AG10803 (cell line): ENCODE measurements at regions not wholly inside any gene's neighbourhood (a gene's known extent, or its start where the extent isn't known, plus 50 kb on each side); places are given as distances from the start of the nearest gene placed in this dataset.

Source experiments
- DNase-seq: peaks from one replicate; pipeline ENCODE4 v3.0.0; 2010; ENCODE audit warnings: low read depth
- H3K4me3 ChIP-seq: 2 replicates; pipeline ENCODE4 v1.5.1; 2011; ENCODE audit warnings: mild to moderate bottlenecking, low read length, control low read depth
- TF ChIP-seq, protein P1 (sequence below): conservative IDR thresholded peaks from 2 replicates; pipeline ENCODE4 v1.5.1; 2011; ENCODE audit warnings: mild to moderate bottlenecking, low read length, control low read depth, inconsistent platforms

DNA sequence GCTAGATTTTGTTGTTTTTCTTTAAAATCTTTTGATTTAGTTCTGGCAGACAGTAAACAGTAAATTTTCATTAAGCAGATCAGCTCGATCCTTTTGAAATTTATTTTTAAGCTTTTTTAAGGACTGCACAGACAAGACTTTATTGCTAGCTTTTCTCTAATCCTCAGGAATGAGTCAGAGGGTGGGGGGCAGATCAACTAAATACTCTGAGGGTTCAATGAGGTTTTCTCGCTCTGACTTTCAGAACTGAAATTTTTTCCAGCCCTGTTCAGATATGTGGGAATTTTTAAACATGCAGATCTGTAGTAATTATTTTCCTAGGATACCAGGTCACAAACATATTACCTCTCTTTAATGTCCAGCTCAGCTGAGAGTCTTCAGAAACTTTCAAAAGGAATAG, 977.2 kb downstream of the CDH11 start:
- TF ChIP-seq, protein P1, sequence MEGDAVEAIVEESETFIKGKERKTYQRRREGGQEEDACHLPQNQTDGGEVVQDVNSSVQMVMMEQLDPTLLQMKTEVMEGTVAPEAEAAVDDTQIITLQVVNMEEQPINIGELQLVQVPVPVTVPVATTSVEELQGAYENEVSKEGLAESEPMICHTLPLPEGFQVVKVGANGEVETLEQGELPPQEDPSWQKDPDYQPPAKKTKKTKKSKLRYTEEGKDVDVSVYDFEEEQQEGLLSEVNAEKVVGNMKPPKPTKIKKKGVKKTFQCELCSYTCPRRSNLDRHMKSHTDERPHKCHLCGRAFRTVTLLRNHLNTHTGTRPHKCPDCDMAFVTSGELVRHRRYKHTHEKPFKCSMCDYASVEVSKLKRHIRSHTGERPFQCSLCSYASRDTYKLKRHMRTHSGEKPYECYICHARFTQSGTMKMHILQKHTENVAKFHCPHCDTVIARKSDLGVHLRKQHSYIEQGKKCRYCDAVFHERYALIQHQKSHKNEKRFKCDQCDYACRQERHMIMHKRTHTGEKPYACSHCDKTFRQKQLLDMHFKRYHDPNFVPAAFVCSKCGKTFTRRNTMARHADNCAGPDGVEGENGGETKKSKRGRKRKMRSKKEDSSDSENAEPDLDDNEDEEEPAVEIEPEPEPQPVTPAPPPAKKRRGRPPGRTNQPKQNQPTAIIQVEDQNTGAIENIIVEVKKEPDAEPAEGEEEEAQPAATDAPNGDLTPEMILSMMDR = no peak
- DNase-seq = peak; percentile 23
- no peak overlapping the region for H3K4me3 ChIP-seq

DNA sequence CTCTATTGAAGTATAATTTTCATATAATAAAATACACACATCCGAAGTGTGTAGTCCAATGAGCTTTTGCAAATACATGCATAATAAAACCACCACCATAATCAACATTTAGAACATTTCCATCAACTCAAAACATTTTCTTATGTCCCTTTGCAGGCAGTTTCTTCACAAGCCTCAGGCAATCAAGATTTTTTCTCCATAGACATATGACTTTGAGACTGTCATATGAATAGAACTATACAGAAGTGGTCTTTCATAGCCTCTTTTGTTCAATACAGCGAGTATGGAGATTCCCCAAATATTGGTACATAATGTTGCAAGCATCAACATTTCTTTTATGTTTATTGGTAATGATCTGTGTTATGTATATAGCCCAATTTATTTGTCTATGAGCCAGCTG, 983.2 kb downstream of the CDH11 start:
- TF ChIP-seq, protein P1 = no peak
- no peak overlapping the region for H3K4me3 ChIP-seq
- no peak for DNase-seq

DNA sequence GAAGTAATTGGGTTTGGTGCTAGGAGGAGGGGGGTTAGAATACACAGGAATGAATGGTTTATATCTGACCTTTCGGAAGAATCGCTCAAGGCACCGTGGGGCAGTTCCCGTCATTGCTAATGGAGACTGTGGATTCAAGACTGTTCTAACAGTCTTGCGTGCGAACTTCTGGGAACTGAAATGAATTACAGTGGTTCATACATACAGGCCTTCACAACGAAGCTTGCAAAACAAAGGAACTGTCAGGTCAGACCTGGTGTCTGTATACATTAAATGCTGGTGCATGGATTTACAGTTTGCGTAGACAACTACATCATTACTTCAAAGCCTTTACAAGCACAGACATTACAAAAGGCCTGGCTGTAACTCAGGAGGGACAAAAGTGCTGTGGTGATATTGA, 983.9 kb downstream of the CDH11 start:
- no peak for DNase-seq
- H3K4me3 ChIP-seq = no peak overlapping the region
- TF ChIP-seq, protein P1 = no peak

DNA sequence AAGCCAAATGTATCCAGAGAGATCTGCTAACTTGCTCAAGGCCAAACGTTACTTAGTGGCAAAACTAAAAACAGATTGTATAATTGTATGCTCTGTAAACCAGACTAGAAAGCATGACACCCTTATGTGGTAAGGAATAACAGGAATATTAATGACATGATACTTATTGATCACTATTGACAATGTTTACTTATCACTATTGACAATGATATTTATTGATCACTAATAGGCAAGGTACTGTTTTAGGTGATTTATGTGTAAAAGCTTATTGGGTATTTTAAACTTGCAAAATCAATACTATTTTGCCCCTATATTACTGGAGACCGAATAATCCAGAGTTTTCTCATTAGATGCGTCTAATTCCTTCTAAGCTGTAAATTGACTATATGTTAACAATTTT, 985.1 kb downstream of the CDH11 start:
- no peak for DNase-seq
- no peak overlapping the region for H3K4me3 ChIP-seq
- TF ChIP-seq, protein P1 = no peak

DNA sequence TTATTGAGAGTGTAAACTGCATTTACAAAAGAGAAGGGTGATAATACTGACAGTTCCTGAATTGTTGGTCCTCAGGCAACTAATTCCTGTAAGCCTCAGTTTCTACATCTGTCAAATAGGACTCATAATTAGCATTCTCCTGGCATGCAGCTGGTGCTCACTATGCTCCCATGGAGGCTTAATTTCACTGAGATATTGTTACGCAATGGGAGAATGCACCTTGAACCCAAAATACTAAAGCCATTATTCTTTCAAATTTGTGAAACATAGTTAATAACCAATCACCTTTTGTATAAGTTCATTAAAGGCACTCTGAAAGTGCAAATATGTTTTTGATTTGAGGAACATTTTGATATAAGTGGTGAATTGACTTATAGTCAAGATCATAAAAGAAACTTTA, 985.5 kb downstream of the CDH11 start:
- TF ChIP-seq, protein P1 = no peak
- H3K4me3 ChIP-seq = no peak overlapping the region
- DNase-seq = no peak

DNA sequence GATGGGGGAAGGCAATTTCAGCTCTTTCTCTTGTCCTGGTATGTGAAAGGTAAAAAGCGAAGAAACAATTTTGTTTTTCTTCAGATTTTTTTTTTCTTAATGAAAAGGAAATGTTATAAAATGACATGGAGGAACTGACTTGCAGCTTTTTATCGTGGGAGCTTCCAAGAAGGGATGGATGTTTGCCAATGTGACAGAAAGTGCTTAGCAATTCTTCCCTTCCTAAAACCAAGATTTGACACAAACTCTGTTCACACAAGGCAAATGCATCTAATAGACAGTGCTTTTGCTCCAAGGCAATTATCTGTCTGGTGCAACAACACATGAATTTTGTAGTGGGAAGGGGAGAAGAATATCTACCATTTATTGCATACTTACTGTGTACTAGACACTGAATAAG, 988.5 kb downstream of the CDH11 start:
- peak; percentile 13 for DNase-seq
- H3K4me3 ChIP-seq = no peak overlapping the region
- TF ChIP-seq, protein P1 = no peak

DNA sequence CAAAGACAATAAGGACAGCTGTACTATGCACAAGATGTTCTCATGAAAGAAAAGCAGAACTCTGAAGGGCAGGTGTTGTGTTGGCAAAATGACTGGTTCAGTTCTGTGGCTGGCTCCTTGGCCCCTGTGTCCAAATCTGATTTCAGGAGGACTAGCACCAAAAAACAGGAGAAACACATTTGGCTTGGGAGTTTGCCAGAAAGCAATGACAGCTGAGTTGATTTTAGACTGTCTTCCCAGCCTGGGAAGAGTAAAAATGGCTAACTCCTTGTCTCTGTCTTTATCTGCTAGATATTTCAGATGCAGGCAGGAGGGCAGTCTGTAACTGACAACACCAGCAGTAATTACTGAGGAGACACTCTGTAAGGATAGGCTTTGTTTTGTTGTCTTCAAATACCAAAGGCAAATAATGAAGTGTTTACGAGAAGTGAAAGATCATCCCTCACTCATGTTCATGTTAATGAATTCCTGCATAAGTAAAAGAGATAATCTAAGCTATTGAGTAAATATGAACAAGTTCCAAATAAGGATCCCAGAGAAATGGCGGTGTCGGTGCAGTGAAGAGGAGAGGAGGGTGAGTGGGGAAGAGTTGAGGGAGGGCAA, 989.0 kb downstream of the CDH11 start:
- DNase-seq = no peak
- TF ChIP-seq, protein P1 = no peak
- no peak overlapping the region for H3K4me3 ChIP-seq
